ENCODE measurements at regions not wholly inside any gene's neighbourhood (a gene's known extent, or its start where the extent isn't known, plus 50 kb on each side); places are given as distances from the start of the nearest gene placed in this dataset.

- TF ChIP-seq EP300 (IDR thresholded peaks at IDR 0.05; ENCODE audit: borderline replicate concordance in 1 of 2, low read depth in 2 of 2, low read length in 2 of 2): no peak
- no peak for TF ChIP-seq JUND (IDR thresholded peaks at IDR 0.05; ENCODE audit: low read length)
- TF ChIP-seq, protein P1, sequence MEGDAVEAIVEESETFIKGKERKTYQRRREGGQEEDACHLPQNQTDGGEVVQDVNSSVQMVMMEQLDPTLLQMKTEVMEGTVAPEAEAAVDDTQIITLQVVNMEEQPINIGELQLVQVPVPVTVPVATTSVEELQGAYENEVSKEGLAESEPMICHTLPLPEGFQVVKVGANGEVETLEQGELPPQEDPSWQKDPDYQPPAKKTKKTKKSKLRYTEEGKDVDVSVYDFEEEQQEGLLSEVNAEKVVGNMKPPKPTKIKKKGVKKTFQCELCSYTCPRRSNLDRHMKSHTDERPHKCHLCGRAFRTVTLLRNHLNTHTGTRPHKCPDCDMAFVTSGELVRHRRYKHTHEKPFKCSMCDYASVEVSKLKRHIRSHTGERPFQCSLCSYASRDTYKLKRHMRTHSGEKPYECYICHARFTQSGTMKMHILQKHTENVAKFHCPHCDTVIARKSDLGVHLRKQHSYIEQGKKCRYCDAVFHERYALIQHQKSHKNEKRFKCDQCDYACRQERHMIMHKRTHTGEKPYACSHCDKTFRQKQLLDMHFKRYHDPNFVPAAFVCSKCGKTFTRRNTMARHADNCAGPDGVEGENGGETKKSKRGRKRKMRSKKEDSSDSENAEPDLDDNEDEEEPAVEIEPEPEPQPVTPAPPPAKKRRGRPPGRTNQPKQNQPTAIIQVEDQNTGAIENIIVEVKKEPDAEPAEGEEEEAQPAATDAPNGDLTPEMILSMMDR (IDR thresholded peaks at IDR 0.05; ENCODE audit: control extremely low read depth in 1 of 3, insufficient read depth in 1 of 3, low read depth in 1 of 3, low read length in 3 of 3): no peak
- TF ChIP-seq HDAC2 (IDR thresholded peaks at IDR 0.05; ENCODE audit: borderline replicate concordance in 1 of 2, low read depth in 2 of 2, low read length in 2 of 2): no peak
- no peak for TF ChIP-seq ATF2 (IDR thresholded peaks at IDR 0.05; ENCODE audit: low read length)
- no peak for TF ChIP-seq POLR2A (IDR thresholded peaks at IDR 0.05; ENCODE audit: control extremely low read depth in 1 of 2, low read depth in 2 of 2, low read length in 2 of 2)
- TF ChIP-seq, protein P2, sequence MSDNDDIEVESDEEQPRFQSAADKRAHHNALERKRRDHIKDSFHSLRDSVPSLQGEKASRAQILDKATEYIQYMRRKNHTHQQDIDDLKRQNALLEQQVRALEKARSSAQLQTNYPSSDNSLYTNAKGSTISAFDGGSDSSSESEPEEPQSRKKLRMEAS (IDR thresholded peaks at IDR 0.05): no peak
Observed at GRCh38 chr2:175259164-175259563, 77.7 kb upstream of the ATP5MC3 start.

All from H1 (cell line).